Hematopoietic multipotent progenitor cell treated with erythropoietin and hydrocortisone succinate and interleukin-3 and kit ligand, for 8 days (in vitro differentiated cells): ENCODE measurements at regions not wholly inside any gene's neighbourhood (a gene's known extent, or its start where the extent isn't known, plus 50 kb on each side); places are given as distances from the start of the nearest gene placed in this dataset.
"Not testable (repeated sequence)": the region's sequence is repeated elsewhere in the genome, so short reads cannot be mapped to it uniquely, and the experiment has no call there.

Source experiments
- DNase-seq: peaks from one replicate; pipeline ENCODE4 v3.0.0-alpha.2; 2015

DNA sequence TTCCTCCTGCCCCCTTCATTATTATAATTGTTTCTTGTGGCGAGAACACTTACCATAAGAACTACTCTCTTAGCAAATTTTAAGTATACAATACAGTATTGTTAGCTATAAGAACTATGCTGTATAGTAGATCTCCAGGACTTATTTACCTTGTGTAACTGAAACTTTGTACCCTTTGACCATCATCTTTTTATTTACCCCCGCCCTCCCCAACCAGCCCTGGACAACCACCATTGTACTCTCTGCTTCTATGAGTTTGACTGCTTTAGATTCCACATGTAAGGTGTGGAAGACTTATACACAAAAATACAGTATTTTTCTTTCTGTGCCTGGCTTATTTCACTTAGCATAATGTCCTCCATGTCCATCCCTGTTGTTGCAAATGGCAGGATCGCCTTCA, 161.1 kb downstream of the PHF8 start:
- DNase-seq: no peak

DNA sequence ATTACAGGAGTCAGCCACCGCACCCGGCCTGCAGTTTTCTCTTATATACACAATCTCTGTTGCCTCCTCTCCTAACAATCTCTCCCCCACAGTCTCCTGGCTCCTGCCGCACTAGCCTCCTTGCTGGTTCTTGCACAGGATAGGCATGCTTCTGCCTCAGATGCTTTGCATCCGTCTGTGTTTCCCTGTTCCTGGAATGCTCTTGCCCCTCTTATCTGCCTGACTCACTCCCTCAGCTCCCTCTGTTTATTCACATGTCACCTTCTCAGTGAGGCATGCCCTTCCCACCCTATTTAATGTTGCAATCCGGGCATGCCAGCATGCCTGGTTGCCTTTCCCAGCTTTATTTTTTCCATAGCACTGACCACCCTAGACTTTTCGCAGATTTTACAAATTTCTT, 161.9 kb downstream of the PHF8 start:
- DNase-seq: no peak

GRCh38 chrX:53880786-53881185, 163.5 kb downstream of the PHF8 start:
- not testable (repeated sequence) for DNase-seq

GRCh38 chrX:53859890-53860289, 173.4 kb upstream of the HUWE1 start:
- no peak for DNase-seq

DNA sequence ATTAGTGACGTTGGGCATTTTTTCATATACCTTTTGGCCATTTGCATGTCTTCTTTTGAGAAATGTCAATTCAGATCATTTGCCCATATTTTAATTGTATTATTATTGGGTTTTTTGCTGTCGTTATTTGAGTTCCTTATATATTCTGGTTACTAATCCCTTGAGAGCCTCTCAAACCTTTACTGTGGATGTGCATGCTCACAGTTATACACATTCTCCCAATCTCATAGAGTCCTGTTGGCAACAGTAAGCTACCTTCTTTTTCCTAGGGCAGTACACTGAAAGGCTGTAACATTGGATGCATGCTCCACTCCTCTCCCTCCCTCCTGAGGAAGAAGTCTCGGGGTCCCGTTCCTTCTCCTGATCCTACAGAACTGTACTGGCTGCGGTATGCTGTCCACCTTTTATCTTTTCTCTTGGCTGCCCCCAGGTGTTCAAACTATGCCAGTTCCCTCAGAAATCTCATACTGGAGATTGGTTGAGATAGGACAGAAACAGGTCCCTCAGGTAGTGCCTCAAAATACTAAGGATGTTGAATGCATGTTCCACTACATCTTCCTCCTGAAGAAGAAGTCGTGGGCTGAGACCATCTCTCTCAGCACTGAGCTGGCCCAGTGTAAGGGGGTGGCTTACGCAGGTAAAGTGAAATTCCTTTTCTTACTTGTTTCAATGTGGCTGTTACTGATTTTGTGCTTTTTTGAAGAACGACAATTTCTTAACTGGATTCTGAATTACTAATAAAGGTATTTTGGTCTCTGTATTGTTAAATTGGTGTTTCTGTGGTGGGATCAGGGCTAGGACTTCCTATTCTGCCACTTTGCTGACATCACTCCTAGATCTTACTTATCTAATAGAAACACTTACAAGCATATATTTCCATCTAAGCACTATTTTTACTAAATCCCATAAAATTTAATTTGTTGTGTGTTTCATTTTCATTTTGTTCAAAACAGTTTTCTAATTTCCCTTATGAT, 145.4 kb upstream of the HUWE1 start:
- peak; percentile 34 for DNase-seq

DNA sequence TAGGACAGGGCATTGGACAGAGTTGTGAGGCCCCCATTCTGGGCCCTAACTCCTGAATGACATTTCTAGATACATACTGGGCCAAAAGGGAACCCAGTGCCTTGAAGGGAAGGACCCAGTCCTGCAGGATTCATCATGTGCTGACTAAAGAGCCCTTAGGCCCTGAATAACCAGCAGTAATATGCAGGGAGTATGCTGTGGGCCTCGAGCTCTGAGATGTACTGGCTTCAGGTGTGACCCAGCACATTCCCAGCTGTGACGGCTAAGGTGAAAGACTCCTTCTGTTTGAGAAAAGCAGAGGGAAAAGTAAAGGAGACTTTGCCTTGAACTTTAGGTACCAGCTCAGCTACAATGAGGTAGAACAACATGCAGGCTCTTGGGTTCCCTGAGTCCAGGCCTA, 138.2 kb upstream of the HUWE1 start:
- no peak for DNase-seq

DNA sequence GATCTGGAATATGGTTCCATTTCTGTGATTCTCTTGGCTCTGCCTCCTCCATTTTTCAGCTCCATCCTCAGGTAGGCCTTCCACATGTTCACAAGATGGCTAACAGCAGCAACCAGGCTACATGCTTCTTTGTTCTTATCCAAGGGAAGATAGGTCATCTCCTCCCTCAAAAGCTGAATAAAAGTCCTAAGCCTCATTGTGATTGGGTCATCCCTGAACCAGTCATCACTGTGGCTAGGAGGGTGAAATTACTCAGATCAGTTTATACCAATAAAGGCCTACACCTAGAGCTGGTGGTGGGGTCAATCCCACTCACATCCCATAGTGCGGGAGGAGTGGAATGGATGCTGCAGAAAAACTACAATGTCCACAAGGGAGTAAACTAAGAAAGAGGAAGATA, 131.6 kb upstream of the HUWE1 start:
- not testable (repeated sequence) for DNase-seq

- DNase-seq: no peak
These were observed 131.0 kb upstream of the HUWE1 start for GRCh38 chrX:53817548-53817947.

GRCh38 chrX:53813670-53814440, 127.3 kb upstream of the HUWE1 start:
- DNase-seq: no peak

DNA sequence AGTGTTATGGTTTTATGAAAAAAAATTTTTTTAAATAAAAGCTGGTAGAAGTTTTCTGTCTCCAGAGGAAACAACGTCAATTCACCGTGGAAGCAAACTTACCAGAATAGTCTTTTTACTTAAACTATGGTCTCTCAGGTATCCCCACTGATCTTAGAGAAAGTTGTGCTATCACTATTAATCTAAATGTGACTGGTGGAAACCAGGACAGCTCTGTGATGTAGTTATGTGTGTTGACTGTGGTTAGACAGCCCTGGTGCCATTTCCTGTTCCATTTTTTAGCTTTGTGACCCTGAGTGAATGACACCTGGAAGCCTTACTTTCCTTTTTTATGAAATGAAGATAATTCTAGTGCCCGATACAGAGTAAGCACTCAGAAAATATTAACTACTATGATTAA, 111.8 kb upstream of the HUWE1 start:
- no peak for DNase-seq

DNA sequence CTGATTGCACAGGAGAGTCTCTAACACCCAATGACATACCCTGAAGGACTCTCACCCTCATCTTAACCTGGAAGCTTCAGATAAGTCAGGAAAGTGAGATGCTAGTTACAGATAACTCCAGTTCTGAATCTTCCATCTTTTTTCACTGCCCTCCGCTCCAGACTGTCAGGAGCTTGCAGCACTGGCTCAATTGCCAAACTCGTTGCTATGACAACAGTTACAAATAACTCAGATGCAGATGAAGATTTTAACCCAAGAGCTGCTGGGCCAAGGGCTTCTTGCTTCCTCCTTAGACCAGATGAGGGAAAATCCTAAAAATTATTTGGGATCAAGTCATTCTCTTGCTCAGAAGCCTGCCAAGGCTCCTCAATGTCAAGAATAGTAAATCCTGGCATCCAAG, 109.1 kb upstream of the HUWE1 start:
- no peak for DNase-seq

DNA sequence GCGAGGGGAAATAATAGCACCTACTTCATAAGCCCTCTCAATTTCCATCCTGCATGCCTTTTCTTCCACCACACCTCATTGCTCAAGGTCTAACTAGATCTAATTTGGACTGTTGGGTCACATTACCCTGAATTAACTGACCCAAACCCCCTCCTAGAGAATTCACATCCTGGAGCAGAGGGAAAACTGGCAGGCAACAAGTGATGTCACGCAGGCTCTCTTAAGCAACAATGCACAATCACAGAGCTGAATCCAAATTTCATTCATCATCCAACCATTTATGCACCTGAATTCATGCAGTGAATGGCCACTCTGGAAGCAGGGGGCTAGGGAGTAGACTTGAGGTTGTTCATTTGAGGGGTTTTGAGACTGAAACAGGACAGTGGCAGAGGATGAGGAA, 107.7 kb upstream of the HUWE1 start:
- no peak for DNase-seq

DNA sequence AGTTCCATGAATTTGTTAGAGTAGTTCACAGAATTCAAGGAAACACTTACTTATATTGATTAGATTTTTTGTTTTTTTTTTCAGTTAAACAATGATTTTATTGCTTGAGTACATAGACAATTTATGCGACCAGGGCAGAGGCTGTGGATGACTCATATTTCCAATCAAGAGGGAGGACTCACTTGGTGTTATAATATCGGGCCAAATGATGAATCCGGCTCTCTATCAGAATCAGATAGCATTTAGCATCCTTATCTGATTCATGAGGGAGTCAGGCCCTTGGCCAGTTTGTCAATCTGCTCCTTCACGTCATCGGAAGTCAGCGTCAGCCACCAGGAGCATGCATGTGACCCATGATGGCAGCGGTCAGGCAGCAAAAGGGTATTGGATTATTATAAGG, 82.3 kb upstream of the HUWE1 start:
- no peak for DNase-seq

- DNase-seq: no peak
These were observed 81.9 kb upstream of the HUWE1 start for GRCh38 chrX:53768451-53768850.

DNA sequence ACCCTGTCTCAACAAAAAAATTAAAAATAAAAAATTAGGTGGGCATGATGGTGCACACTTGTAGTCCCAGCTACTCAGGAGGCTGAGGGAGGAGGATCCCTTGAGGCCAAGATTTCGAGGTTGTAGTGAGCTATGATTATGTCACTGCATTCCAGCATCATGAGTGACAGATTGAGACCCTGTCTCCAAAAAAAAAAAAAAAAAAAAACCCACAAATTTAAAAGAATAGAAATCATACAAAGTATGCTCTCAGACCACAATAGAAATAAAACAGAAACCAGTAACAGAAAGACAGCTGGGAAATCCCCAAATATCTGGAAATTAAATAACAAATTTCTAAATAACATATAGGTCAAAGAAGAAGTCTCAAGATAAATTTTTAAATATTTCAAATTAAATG, 81.0 kb upstream of the HUWE1 start:
- DNase-seq: no peak

DNA sequence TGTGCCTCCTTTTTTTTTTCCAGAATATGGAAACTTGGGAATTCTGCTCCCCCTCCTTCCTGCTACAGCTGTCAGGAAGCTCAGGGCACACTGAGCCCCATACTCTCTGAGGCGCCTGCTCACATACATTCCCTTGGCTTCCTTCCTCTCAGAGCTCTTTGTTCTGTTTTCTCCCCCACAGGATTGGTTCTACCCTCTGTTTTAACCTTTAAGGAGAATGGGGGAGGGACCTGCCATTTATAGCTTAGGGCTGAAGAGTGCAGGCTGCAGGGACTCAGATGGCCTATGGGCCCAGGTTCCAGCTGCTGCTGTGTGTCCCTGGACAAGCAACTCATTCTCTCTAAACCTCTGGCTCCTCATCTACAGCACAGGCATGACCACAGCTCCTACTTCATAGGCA, 70.7 kb upstream of the HUWE1 start:
- not testable (repeated sequence) for DNase-seq

DNA sequence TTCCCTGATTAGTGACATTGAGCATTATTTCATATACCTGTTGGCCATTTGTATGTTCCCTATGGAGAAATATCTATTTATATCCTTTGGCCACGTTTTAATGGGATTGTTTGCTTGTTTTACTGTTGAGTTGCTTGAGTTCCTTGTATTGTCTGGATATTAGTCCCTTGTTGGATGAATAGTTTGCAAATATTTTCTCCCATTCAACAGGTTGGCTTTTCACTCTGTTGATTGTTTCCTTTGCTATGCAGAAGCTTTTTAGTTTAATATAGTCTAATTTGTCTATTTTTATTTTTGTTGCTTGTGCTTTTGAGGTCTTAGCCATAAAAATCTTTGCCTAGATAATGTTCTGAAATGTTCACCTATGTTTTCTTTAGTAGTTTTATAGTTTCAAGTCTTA, 60.2 kb upstream of the HUWE1 start:
- no peak for DNase-seq

GRCh38 chrX:53743244-53743643, 56.7 kb upstream of the HUWE1 start:
- DNase-seq: no peak

DNA sequence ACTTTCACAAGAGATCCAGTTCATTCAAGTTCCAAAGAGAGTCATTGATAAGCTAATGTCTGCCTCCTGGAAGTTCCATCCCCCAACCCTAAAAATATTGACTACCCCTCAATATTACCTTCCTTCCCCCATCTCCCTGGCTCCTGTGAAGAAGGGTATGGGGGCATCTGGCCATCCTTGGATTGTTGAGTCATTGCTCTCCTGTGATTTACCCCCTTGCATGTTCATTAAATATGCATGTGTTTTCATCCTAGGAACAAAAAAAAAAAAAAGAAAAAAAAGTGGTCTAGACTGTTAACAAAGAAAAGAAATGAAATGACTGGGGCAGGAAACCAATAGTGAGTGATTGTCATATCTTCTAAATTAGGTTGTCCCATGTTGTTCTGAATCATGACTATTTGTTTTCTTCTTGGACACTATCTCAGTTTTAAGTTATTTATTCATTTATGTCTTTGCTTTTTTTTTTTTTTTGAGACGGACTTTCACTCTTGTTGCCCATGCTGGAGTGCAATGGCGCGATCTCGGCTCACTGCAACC, 51.9 kb upstream of the HUWE1 start:
- no peak for DNase-seq
